Esophagus (tissue), 2 donors: ENCODE measurements at regions not wholly inside any gene's neighbourhood (a gene's known extent, or its start where the extent isn't known, plus 50 kb on each side); places are given as distances from the start of the nearest gene placed in this dataset.

ENCODE experiments used
- H3K27ac ChIP-seq, 2 donors: one replicate each; pipeline ENCODE4 v1.5.1; 2013; ENCODE audit warnings: low read depth in 2 of 2, mild to moderate bottlenecking in 2 of 2, inconsistent platforms in 1 of 2, low read length in 1 of 2, moderate library complexity in 1 of 2
- H3K27me3 ChIP-seq, 2 donors: one replicate each; pipeline ENCODE4 v1.6.1; 2013; ENCODE audit warnings: low read length in 2 of 2, control low read depth in 1 of 2, mild to moderate bottlenecking in 1 of 2; ENCODE audit not compliant: insufficient read depth in 2 of 2, control insufficient read depth in 1 of 2
- H3K36me3 ChIP-seq, 2 donors: one replicate each; pipeline ENCODE4 v1.6.1; 2013; ENCODE audit warnings: low read length in 1 of 2; ENCODE audit not compliant: control insufficient read depth in 2 of 2, insufficient read depth in 2 of 2
- H3K4me1 ChIP-seq, 2 donors: one replicate each; pipeline ENCODE4 v1.6.1; 2013; ENCODE audit warnings: low read length in 1 of 2; ENCODE audit not compliant: control insufficient read depth in 2 of 2, insufficient read depth in 2 of 2
- H3K4me3 ChIP-seq, 2 donors: one replicate each; pipeline ENCODE4 v1.5.1; 2013; ENCODE audit warnings: low read length in 2 of 2, mild to moderate bottlenecking in 2 of 2, low read depth in 1 of 2, moderate library complexity in 1 of 2
- H3K9me3 ChIP-seq, 2 donors: one replicate each; pipeline ENCODE4 v1.6.1; 2013; ENCODE audit warnings: mild to moderate bottlenecking in 2 of 2, low read depth in 1 of 2, low read length in 1 of 2, moderate library complexity in 1 of 2; ENCODE audit not compliant: control insufficient read depth in 2 of 2, insufficient read depth in 1 of 2
- WGBS, 2 donors: extraction: QIAGEN DNeasy Blood & Tissue Kit; methylation state at CpG; one replicate each; pipeline ENCODE4 v1.1.7; 2013; 5-methylcytosine and 5-hydroxymethylcytosine counted together
- donor health status: healthy with polysubstance abuse.
- donor health status: Bipolar disorder and iron deficiency.

- Histone ChIP-seq H3K27ac (no peak overlapping the region), H3K9me3 (no peaks in the 10 kb centered on the region), H3K4me1 (no peaks in the 10 kb centered on the region), H3K36me3 (no peaks in the 10 kb centered on the region), H3K27me3 (no peaks in the 10 kb centered on the region), H3K4me3 (no peak overlapping the region)
- 62 to 70% methylated on average over 5 of the region's 5 CpGs for WGBS, 2 donors
These were observed 101.1 kb upstream of the BOC start for GRCh38 chr3:113110267-113110666.

GRCh38 chr3:113111011-113111707 is 100.2 kb upstream of the BOC start:
- Histone ChIP-seq H3K4me1 (no peaks in the 10 kb centered on the region), H3K36me3 (no peaks in the 10 kb centered on the region), H3K27me3 (no peaks in the 10 kb centered on the region), H3K27ac (no peak overlapping the region), H3K9me3 (no peaks in the 10 kb centered on the region), H3K4me3 (no peak overlapping the region)
- 69 to 72% methylated on average over 5 of the region's 5 CpGs for WGBS, 2 donors

DNA sequence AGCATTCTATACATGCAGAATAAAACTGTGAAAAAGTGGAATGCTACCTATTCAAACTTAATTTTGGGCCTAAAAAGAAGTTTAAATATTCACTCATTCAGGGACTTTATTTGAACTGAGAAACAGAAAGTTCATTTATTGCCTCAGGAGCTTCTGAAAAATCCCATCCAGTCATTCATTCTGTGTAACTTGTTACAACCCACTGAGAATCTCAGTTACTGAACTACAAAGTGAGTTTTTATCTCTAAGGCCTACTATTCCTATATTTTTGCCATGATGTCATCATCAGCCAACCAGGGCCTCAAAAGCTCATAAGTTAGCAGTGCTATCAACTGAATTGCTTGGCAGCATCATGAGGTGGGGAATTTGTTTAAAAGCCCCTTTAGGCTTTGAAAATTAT is 98.0 kb upstream of the BOC start:
- H3K4me1 ChIP-seq: no peaks in the 10 kb centered on the region
- H3K36me3 ChIP-seq: no peaks in the 10 kb centered on the region
- H3K27ac ChIP-seq: no peak overlapping the region
- H3K27me3 ChIP-seq: no peaks in the 10 kb centered on the region
- no peaks in the 10 kb centered on the region for H3K9me3 ChIP-seq
- H3K4me3 ChIP-seq: no peak overlapping the region

DNA sequence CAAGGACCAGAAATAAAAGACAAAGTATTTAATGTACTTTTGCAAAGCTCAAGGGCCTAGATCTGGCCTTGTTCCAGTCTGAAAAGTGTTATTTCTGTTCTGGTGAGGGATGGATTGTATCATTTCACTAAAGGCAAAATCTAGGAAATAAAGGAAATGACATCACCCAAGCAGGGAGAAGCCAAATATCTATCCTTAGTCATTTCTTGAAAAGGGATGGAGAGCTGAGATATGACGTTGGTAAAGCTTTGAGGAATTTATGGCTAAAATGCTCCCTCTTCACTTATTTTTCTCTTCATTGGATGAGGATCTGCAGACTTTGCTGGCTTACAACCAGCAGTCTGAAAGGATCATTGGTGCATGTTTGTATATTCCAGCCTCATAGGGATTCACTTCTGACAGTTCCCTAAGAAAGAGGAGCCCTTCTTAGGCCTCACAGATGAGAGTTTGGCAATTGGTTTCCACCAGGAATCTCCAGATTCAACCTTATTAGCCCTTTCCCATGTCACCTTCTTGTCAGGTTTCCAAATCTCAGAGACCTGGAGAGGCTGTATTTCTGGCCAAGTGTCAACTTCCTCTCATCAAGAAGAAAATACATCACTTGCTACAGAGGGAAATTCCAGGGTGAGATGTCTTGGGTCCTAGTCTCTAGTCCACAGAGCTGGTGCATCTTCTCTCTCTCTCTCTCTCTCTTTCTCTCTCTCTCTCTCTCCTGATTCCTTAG is 93.7 kb upstream of the BOC start:
- Histone ChIP-seq H3K9me3 (no peaks in the 10 kb centered on the region), H3K36me3 (no peaks in the 10 kb centered on the region), H3K4me3 (no peak overlapping the region), H3K27me3 (no peaks in the 10 kb centered on the region), H3K27ac (no peak overlapping the region), H3K4me1 (no peaks in the 10 kb centered on the region)
- 26 to 59% methylated on average over 1 of the region's 1 CpG for WGBS, 2 donors

GRCh38 chr3:113118336-113118735 is 93.0 kb upstream of the BOC start:
- Histone ChIP-seq H3K4me1 (no peaks in the 10 kb centered on the region), H3K36me3 (no peaks in the 10 kb centered on the region), H3K9me3 (no peaks in the 10 kb centered on the region), H3K27me3 (no peaks in the 10 kb centered on the region), H3K4me3 (no peak overlapping the region), H3K27ac (peak overlapping the region in 1 of 2 donors; percentile 9)
- 91 to 97% methylated on average over 1 of the region's 1 CpG for WGBS, 2 donors

- Histone ChIP-seq H3K27me3 (no peaks in the 10 kb centered on the region), H3K4me1 (no peaks in the 10 kb centered on the region), H3K9me3 (no peaks in the 10 kb centered on the region), H3K36me3 (no peaks in the 10 kb centered on the region), H3K4me3 (no peak overlapping the region), H3K27ac (no peak overlapping the region)
- WGBS, 2 donors: 91 to 96% methylated on average over 13 of the region's 13 CpGs
These were observed 87.0 kb upstream of the BOC start for GRCh38 chr3:113124256-113124830.

GRCh38 chr3:113125951-113126350 is 85.4 kb upstream of the BOC start:
- H3K36me3 ChIP-seq: no peaks in the 10 kb centered on the region
- H3K27ac ChIP-seq: no peak overlapping the region
- H3K4me3 ChIP-seq: no peak overlapping the region
- H3K27me3 ChIP-seq: no peaks in the 10 kb centered on the region
- no peaks in the 10 kb centered on the region for H3K4me1 ChIP-seq
- no peaks in the 10 kb centered on the region for H3K9me3 ChIP-seq
- 93 to 96% methylated on average over 4 of the region's 4 CpGs for WGBS, 2 donors

DNA sequence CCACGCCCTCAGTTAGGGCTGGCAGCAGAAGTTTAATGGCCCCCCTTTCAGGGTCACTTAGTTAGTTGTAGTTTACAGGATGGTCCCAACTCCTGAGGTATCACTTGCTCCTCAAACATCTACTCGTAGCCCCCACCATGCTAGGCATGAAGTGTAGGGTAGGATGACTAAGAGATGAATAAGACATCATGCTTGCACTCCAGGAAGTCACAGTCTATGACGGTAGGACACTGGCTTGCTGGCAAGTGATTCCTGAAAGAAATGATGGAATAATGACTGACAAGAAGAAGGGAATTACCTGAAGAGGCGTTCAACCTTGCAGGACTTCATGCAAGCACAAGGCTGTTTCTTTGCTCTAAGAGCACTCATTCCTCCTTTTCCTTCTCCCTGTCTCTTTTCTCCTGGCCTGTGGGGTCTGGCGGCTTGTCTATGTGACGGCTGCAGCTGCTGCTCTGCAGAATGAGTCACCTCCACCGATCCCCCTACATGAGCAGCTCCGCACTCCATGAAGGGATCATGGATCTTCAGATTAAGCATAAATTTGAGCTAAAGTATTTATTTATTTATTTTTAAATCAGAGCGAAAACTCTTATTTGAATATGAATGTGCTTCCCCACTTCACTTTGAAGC is 82.9 kb upstream of the BOC start:
- H3K27me3 ChIP-seq: no peaks in the 10 kb centered on the region
- H3K36me3 ChIP-seq: no peaks in the 10 kb centered on the region
- H3K9me3 ChIP-seq: no peaks in the 10 kb centered on the region
- H3K27ac ChIP-seq: no peak overlapping the region
- H3K4me3 ChIP-seq: no peak overlapping the region
- H3K4me1 ChIP-seq: no peaks in the 10 kb centered on the region
- WGBS, 2 donors: 69 to 72% methylated on average over 9 of the region's 9 CpGs

DNA sequence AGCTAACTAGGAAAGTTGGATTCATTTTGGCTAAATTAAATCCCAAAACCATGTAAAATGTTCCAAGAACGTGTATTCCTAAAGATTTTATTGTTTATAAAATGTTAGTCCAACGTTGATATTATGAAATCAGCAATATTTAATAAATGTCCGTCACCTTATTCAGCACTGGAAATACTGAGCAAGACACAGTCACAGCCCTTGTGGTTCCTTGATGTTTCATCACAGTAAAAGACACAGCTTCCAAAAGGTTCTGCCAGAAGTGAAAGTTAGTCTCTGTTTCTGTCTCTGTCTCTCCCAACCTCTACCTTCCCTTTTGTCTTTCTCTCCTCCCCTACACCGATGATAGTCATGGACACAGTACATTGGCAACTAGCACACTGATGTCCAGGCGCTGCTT is 82.2 kb upstream of the BOC start:
- no peaks in the 10 kb centered on the region for H3K27me3 ChIP-seq
- no peak overlapping the region for H3K4me3 ChIP-seq
- 76 to 80% methylated on average over 5 of the region's 5 CpGs for WGBS, 2 donors
- no peaks in the 10 kb centered on the region for H3K36me3 ChIP-seq
- H3K9me3 ChIP-seq: no peaks in the 10 kb centered on the region
- H3K27ac ChIP-seq: no peak overlapping the region
- H3K4me1 ChIP-seq: no peaks in the 10 kb centered on the region
